IMR-90 (cell line): ENCODE measurements at regions not wholly inside any gene's neighbourhood (a gene's known extent, or its start where the extent isn't known, plus 50 kb on each side); places are given as distances from the start of the nearest gene placed in this dataset.

Source experiments
- ATAC-seq: fragments of 200-7000 bp; cut with Tn5 transposase; 2 replicates; pipeline ENCODE4 v1.9.1; 2020; ENCODE audit warnings: low read depth, mild to moderate bottlenecking, moderate library complexity
- BruUV-seq: library from RNA; stranded (reverse); fragments of 400-500 nt; replicated peaks from 2 replicates; lab custom pipeline; 2021; lab: Mats Ljungman, UMichigan
- CTCF ChIA-PET: fragments of 300-600 bp; formaldehyde crosslinking; extraction: SDS; loops from one replicate; lab custom pipeline; 2021; ENCODE audit warnings: antibody characterized with exemption; lab: Yijun Ruan, JAX
- POLR2A ChIA-PET: fragments of 300-600 bp; sonication (Branson Sonifier 250); formaldehyde crosslinking; loops from one replicate; lab custom pipeline; 2022; ENCODE audit warnings: antibody characterized with exemption; ENCODE audit not compliant: unreplicated experiment; lab: Charles Lee
- DNase-seq: peaks from one replicate; pipeline ENCODE4 v3.0.0; 2013
- H2AFZ ChIP-seq: replicated peaks from 2 replicates; pipeline ENCODE3; 2013; ENCODE audit warnings: low read length, mild to moderate bottlenecking; ENCODE audit not compliant: poor library complexity
- H2AK5ac ChIP-seq: 2 replicates; pipeline ENCODE4 v1.6.1; 2013; ENCODE audit warnings: low read depth, low read length, inconsistent platforms
- H2AK9ac ChIP-seq: replicated peaks from 2 replicates; pipeline ENCODE3; 2013; ENCODE audit warnings: mild to moderate bottlenecking, low read depth, low read length, moderate library complexity; ENCODE audit not compliant: poor library complexity
- H2BK120ac ChIP-seq: 2 replicates; pipeline ENCODE4 v1.6.1; 2013; ENCODE audit warnings: low read depth, low read length, inconsistent platforms
- H2BK15ac ChIP-seq: 3 replicates; pipeline ENCODE4 v1.6.1; 2013; ENCODE audit warnings: low read depth, low read length, inconsistent platforms
- H2BK20ac ChIP-seq: 2 replicates; pipeline ENCODE4 v1.6.1; 2013; ENCODE audit warnings: low read depth, mild to moderate bottlenecking, inconsistent platforms, low read length, moderate library complexity
- H2BK5ac ChIP-seq: 2 replicates; pipeline ENCODE4 v1.6.1; 2013; ENCODE audit warnings: mild to moderate bottlenecking, low read depth, low read length, inconsistent platforms; ENCODE audit not compliant: poor library complexity, severe bottlenecking
- H3K14ac ChIP-seq: replicated peaks from 2 replicates; pipeline ENCODE4 v1.6.1; 2013; ENCODE audit warnings: low read depth, low read length, inconsistent platforms
- H3K18ac ChIP-seq: 2 replicates; pipeline ENCODE4 v1.6.1; 2013; ENCODE audit warnings: low read depth, low read length, control low read depth
- H3K23ac ChIP-seq: 2 replicates; pipeline ENCODE4 v1.6.1; 2013; ENCODE audit warnings: low read depth, low read length, inconsistent platforms
- H3K27ac ChIP-seq: 2 replicates; pipeline ENCODE4 v1.5.1; 2013; ENCODE audit warnings: mild to moderate bottlenecking, control low read depth, low read length; ENCODE audit not compliant: insufficient read depth
- H3K27me3 ChIP-seq: 2 replicates; pipeline ENCODE4 v1.6.1; 2013; ENCODE audit warnings: low read length; ENCODE audit not compliant: control insufficient read depth, insufficient read depth
- H3K36me3 ChIP-seq: 2 replicates; pipeline ENCODE4 v1.6.1; 2013; ENCODE audit warnings: low read length, mixed read lengths; ENCODE audit not compliant: control insufficient read depth, insufficient read depth
- H3K4ac ChIP-seq: 2 replicates; pipeline ENCODE4 v1.6.1; 2013; ENCODE audit warnings: low read depth, low read length, inconsistent platforms
- H3K4me1 ChIP-seq: 2 replicates; pipeline ENCODE4 v1.6.1; 2013; ENCODE audit warnings: low read length, mixed read lengths; ENCODE audit not compliant: control insufficient read depth, insufficient read depth
- H3K4me2 ChIP-seq: 2 replicates; pipeline ENCODE4 v1.6.1; 2013; ENCODE audit warnings: low read depth, mild to moderate bottlenecking, control low read depth, low read length, moderate library complexity
- H3K4me3 ChIP-seq: 2 replicates; pipeline ENCODE4 v1.5.1; 2013; ENCODE audit warnings: low read depth, mild to moderate bottlenecking, control low read depth, low read length, moderate library complexity; ENCODE audit not compliant: insufficient read depth
- H3K56ac ChIP-seq: 2 replicates; pipeline ENCODE4 v1.6.1; 2013; ENCODE audit warnings: low read length, inconsistent platforms; ENCODE audit not compliant: insufficient read depth; ENCODE audit errors: extremely low read depth
- H3K79me1 ChIP-seq, 2 experiments: 2 replicates each; pipeline ENCODE4 v1.6.1; 2013; ENCODE audit warnings: low read length in 2 of 2, inconsistent platforms in 1 of 2, low read depth in 1 of 2
- H3K9ac ChIP-seq: 2 replicates; pipeline ENCODE4 v1.6.1; 2013; ENCODE audit warnings: low read depth, low read length, control low read depth
- H3K9me1 ChIP-seq: 2 replicates; pipeline ENCODE4 v1.6.1; 2013; ENCODE audit warnings: low read length, inconsistent platforms; ENCODE audit not compliant: insufficient read depth
- H3K9me3 ChIP-seq: 2 replicates; pipeline ENCODE4 v1.6.1; 2013; ENCODE audit warnings: low read length; ENCODE audit not compliant: control insufficient read depth, insufficient read depth
- H4K20me1 ChIP-seq: 2 replicates; pipeline ENCODE4 v1.6.1; 2013; ENCODE audit warnings: low read length, inconsistent platforms; ENCODE audit not compliant: insufficient read depth
- H4K5ac ChIP-seq: 2 replicates; pipeline ENCODE4 v1.6.1; 2013; ENCODE audit warnings: mild to moderate bottlenecking, low read depth, low read length, control low read depth
- H4K8ac ChIP-seq, 2 experiments: 2 replicates each; pipeline ENCODE4 v1.6.1; 2013; ENCODE audit warnings: low read depth in 2 of 2, low read length in 2 of 2, control low read depth in 1 of 2, inconsistent platforms in 1 of 2
- H4K91ac ChIP-seq: 2 replicates; pipeline ENCODE4 v1.6.1; 2013; ENCODE audit warnings: low read depth, low read length, inconsistent platforms; ENCODE audit not compliant: insufficient read depth
- FOS ChIP-seq: fragments of 150-350 bp; IDR thresholded peaks from 2 replicates; pipeline ENCODE4 v1.6.1; 2016; ENCODE audit warnings: low read depth, low read length
- MAFK ChIP-seq: IDR thresholded peaks from 2 replicates; pipeline ENCODE4 v1.6.1; 2012; ENCODE audit warnings: low read depth, low read length, improper control_type of control experiment
- MAZ ChIP-seq: IDR thresholded peaks from 2 replicates; pipeline ENCODE4 v1.6.1; 2012; ENCODE audit warnings: low read depth, mild to moderate bottlenecking, low read length, improper control_type of control experiment, moderate library complexity, borderline replicate concordance
- WGBS, 2 experiments: methylation state at CpG; one replicate each; pipeline versions ENCODE4 v1.1.5 to v1.1.7; 2013; ENCODE audit warnings: missing lambda C conversion rate in 2 of 2; ENCODE audit not compliant: insufficient read length in 1 of 2; ENCODE audit errors: extremely low coverage in 2 of 2; 5-methylcytosine and 5-hydroxymethylcytosine counted together
- dilution Hi-C: fragments of 300-500 bp; cut with HindIII; formaldehyde crosslinking; loops from one replicate; pipeline ENCODE4 v1.14.3; 2018; ENCODE audit warnings: low sequenced_read_pairs; ENCODE audit not compliant: unreplicated experiment
- in situ Hi-C: fragments of 300-500 bp; cut with MboI; formaldehyde crosslinking; loops from 3 replicates; pipeline ENCODE4 v1.14.3; 2019; ENCODE audit warnings: low sequenced_read_pairs, inconsistent platforms, mixed read lengths
- intact Hi-C: fragments of 100-400 bp; cut with micrococcal nuclease; formaldehyde crosslinking; loops from 2 replicates; pipeline ENCODE4 v1.10.0; 2022

DNA sequence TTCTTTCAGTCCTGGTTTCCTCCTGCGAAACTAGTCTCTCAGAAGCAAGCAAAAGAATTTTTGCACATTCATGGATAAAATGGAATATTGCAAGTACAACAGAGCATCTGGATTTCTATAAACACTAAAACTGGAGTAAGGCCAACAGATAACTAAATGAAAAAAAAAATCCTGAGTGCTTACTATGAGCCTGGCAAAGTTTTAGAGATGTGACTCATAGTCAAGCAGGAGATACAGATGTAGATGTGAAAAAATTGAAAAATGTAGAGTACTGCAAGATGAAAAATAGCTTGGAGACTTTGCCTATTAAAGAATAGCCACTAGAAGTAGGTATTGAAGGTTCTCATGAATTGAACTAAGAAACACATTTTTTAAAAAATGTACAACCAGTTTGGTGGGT lies 397.4 kb downstream of the OTOL1 start:
- 0 out of 2 replicates have a peak, but pooled peaks have one; percentile 28 for TF ChIP-seq MAFK
- peak; percentile 23; the same call in 1 of the 2 replicates for TF ChIP-seq FOS
- no peak for TF ChIP-seq MAZ
- Histone ChIP-seq H2AK5ac (no peak overlapping the region), H4K5ac (no peak overlapping the region), H3K4me3 (no peak overlapping the region), H4K20me1 (no peaks in the 10 kb centered on the region), H3K56ac (no peak overlapping the region), H2BK20ac (no peak overlapping the region), H3K9me1 (no peaks in the 10 kb centered on the region), H3K4ac (no peak overlapping the region), H3K79me1 (no peaks in the 10 kb centered on the region), H3K23ac (no peak overlapping the region), H3K9me3 (peaks cover 3% of the 10 kb centered on the region; the same call in 1 of the 2 replicates), H2BK120ac (peak overlapping the region; percentile 40; the same call in 1 of the 2 replicates), H3K4me1 (no peaks in the 10 kb centered on the region), H4K91ac (no peak overlapping the region), H3K9ac (no peak overlapping the region), H4K8ac (no peak overlapping the region), H2AK9ac (no peak overlapping the region), H3K18ac (no peak overlapping the region), H3K14ac (no peak overlapping the region), H2BK15ac (no peak overlapping the region), H3K27ac (no peak overlapping the region), H3K4me2 (no peak overlapping the region), H3K36me3 (no peaks in the 10 kb centered on the region), H2AFZ (no peak overlapping the region), H3K27me3 (no peaks in the 10 kb centered on the region), H2BK5ac (no peak overlapping the region)
- peak; percentile 88 for DNase-seq
- dilution Hi-C loops (no loop called here), intact Hi-C loops (no loop called here), in situ Hi-C loops (no loop called here)
- no CpG with 5 or more reads among the region's 1 CpG for WGBS, 2 experiments
- CTCF ChIA-PET, result no interaction called here
- ATAC-seq, result peak; percentile 14
- POLR2A ChIA-PET, result interaction anchor here (0.6 kb wide), 1 partner anchor 1509 kb away, joined by 3 read pairs; no protein-coding TSS in a partner anchor
- no TSS peak for BruUV-seq
